OCI-LY7 (cell line): ENCODE measurements at regions not wholly inside any gene's neighbourhood (a gene's known extent, or its start where the extent isn't known, plus 50 kb on each side); places are given as distances from the start of the nearest gene placed in this dataset.

Experiments
- CTCF ChIP-seq: fragments of 200-600 bp; sonication (generic); conservative IDR thresholded peaks from 2 replicates; pipeline ENCODE4 v1.5.1; 2014; ENCODE audit warnings: mild to moderate bottlenecking, antibody characterized with exemption, low read length, moderate library complexity, mixed read lengths
- EZH2phosphoT487 ChIP-seq: fragments of 200-600 bp; sonication (generic); IDR thresholded peaks from 2 replicates; pipeline ENCODE4 v1.6.1; 2018; ENCODE audit warnings: low read depth, borderline replicate concordance, mild to moderate bottlenecking, mixed run types, antibody characterized with exemption, low read length, moderate library complexity, mixed read lengths

- no peak for TF ChIP-seq CTCF
- no peak for TF ChIP-seq EZH2phosphoT487
Measured at GRCh38 chr2:59737299-59737698, 816.2 kb downstream of the BCL11A start.
